GM23248 (cell line): ENCODE measurements at regions not wholly inside any gene's neighbourhood (a gene's known extent, or its start where the extent isn't known, plus 50 kb on each side); places are given as distances from the start of the nearest gene placed in this dataset.
"Not testable (repeated sequence)": the region's sequence is repeated elsewhere in the genome, so short reads cannot be mapped to it uniquely, and the experiment has no call there.

Experiments
- DNase-seq: peaks from one replicate; pipeline ENCODE4 v3.0.0-alpha.2; 2015
- H2AFZ ChIP-seq: fragments of 200-600 bp; sonication (generic); 2 replicates; pipeline ENCODE4 v1.6.1; 2016; ENCODE audit warnings: antibody characterized with exemption
- H3F3A ChIP-seq: fragments of 200-600 bp; sonication (generic); 2 replicates; pipeline ENCODE4 v1.6.1; 2016; ENCODE audit warnings: mild to moderate bottlenecking, antibody characterized with exemption, mixed run types; ENCODE audit not compliant: insufficient read depth
- H3K27ac ChIP-seq: fragments of 200-600 bp; sonication (generic); 2 replicates; pipeline ENCODE4 v1.5.1; 2016; ENCODE audit warnings: mild to moderate bottlenecking
- H3K27me3 ChIP-seq: fragments of 200-600 bp; sonication (generic); replicated peaks from 2 replicates; pipeline ENCODE4 v1.6.1; 2016; ENCODE audit warnings: mild to moderate bottlenecking; ENCODE audit not compliant: insufficient read depth
- H3K36me3 ChIP-seq: fragments of 200-600 bp; sonication (generic); 2 replicates; pipeline ENCODE4 v1.6.1; 2016; ENCODE audit warnings: low read depth, mild to moderate bottlenecking
- H3K4me1 ChIP-seq: fragments of 200-600 bp; sonication (generic); 2 replicates; pipeline ENCODE4 v1.6.1; 2016; ENCODE audit warnings: mild to moderate bottlenecking; ENCODE audit not compliant: insufficient read depth
- H3K4me2 ChIP-seq: fragments of 200-600 bp; sonication (generic); one replicate; pipeline ENCODE4 v1.6.1; 2016; ENCODE audit warnings: mild to moderate bottlenecking; ENCODE audit not compliant: unreplicated experiment
- H3K4me3 ChIP-seq: fragments of 200-600 bp; sonication (generic); 2 replicates; pipeline ENCODE4 v1.5.1; 2016; ENCODE audit warnings: mild to moderate bottlenecking
- H3K79me2 ChIP-seq: fragments of 200-600 bp; sonication (generic); 2 replicates; pipeline ENCODE4 v1.6.1; 2016; ENCODE audit warnings: mild to moderate bottlenecking; ENCODE audit not compliant: insufficient read depth
- H3K9ac ChIP-seq: fragments of 200-600 bp; sonication (generic); 2 replicates; pipeline ENCODE4 v1.6.1; 2016; ENCODE audit warnings: mild to moderate bottlenecking
- H3K9me2 ChIP-seq: fragments of 200-600 bp; sonication (generic); 2 replicates; pipeline ENCODE4 v1.6.1; 2016; ENCODE audit warnings: mixed run types, mild to moderate bottlenecking, moderate library complexity; ENCODE audit not compliant: insufficient read depth
- H3K9me3 ChIP-seq: fragments of 200-600 bp; sonication (generic); one replicate; pipeline ENCODE4 v1.6.1; 2017; ENCODE audit warnings: low read depth
- H4K20me1 ChIP-seq: fragments of 200-600 bp; sonication (generic); 2 replicates; pipeline ENCODE4 v1.6.0; 2016; ENCODE audit not compliant: insufficient read depth
- EZH2 ChIP-seq: fragments of 200-600 bp; sonication (generic); IDR thresholded peaks from 2 replicates; pipeline ENCODE4 v1.6.1; 2018; ENCODE audit warnings: antibody characterized with exemption, mild to moderate bottlenecking; ENCODE audit not compliant: insufficient read depth, poor library complexity, severe bottlenecking
- EZH2phosphoT487 ChIP-seq: fragments of 200-600 bp; sonication (generic); IDR thresholded peaks from 2 replicates; pipeline ENCODE4 v1.6.1; 2018; ENCODE audit warnings: antibody characterized with exemption, moderate library complexity, mild to moderate bottlenecking, low read depth; ENCODE audit not compliant: insufficient read depth
- WGBS, 2 experiments: methylation state at CpG; one replicate each; pipeline ENCODE4 v1.1.6; 2015 to 2017; ENCODE audit warnings: low lambda C conversion rate in 2 of 2, low coverage in 1 of 2; ENCODE audit errors: missing lambda C conversion rate in 2 of 2; 5-methylcytosine and 5-hydroxymethylcytosine counted together
- in situ Hi-C: fragments of 300-500 bp; cut with MboI; formaldehyde crosslinking; loops from 2 replicates; pipeline ENCODE4 v1.15.0; 2020

- H3K27me3 ChIP-seq: no peaks in the 10 kb centered on the region
- peak overlapping the region; percentile 24 for H2AFZ ChIP-seq
- no peaks in the 10 kb centered on the region for H3K9me3 ChIP-seq
- no peak overlapping the region for H3K9ac ChIP-seq
- peaks cover 9% of the 10 kb centered on the region for H3K4me1 ChIP-seq
- no peak overlapping the region for H3K4me3 ChIP-seq
- no peak for TF ChIP-seq EZH2phosphoT487
- TF ChIP-seq EZH2: no peak
- WGBS, 2 experiments: 47 to 57% methylated on average over 1 of the region's 1 CpG
- in situ Hi-C loops: loop anchor here (10.0 kb wide), 2 partner anchors 336 to 436 kb away; no protein-coding TSS in a partner anchor
- H4K20me1 ChIP-seq: no peaks in the 10 kb centered on the region
- no peak for DNase-seq
- no peaks in the 10 kb centered on the region for H3K36me3 ChIP-seq
- H3K9me2 ChIP-seq: no peaks in the 10 kb centered on the region
- no peaks in the 10 kb centered on the region for H3K79me2 ChIP-seq
- H3K4me2 ChIP-seq: no peak overlapping the region
- no peak overlapping the region for H3K27ac ChIP-seq
- H3F3A ChIP-seq: no peaks in the 10 kb centered on the region
These were observed 177.4 kb upstream of the NABP1 start for GRCh38 chr2:191500566-191500883.

GRCh38 chr2:191500884-191501560 is 176.9 kb upstream of the NABP1 start:
- TF ChIP-seq EZH2phosphoT487 (no peak), EZH2 (no peak)
- no peak overlapping the region for H3K27ac ChIP-seq
- peaks cover 9% of the 10 kb centered on the region for H3K4me1 ChIP-seq
- H3K9me3 ChIP-seq: no peaks in the 10 kb centered on the region
- in situ Hi-C loops: loop anchor here (10.0 kb wide), 2 partner anchors 336 to 436 kb away; no protein-coding TSS in a partner anchor
- H4K20me1 ChIP-seq: no peaks in the 10 kb centered on the region
- no peaks in the 10 kb centered on the region for H3K36me3 ChIP-seq
- DNase-seq: no peak
- H2AFZ ChIP-seq: peak overlapping the region; percentile 57; the same call in 1 of the 2 replicates
- 68 to 69% methylated on average over 9 of the region's 9 CpGs for WGBS, 2 experiments
- no peak overlapping the region for H3K4me2 ChIP-seq
- H3K79me2 ChIP-seq: no peaks in the 10 kb centered on the region
- no peak overlapping the region for H3K9ac ChIP-seq
- H3K4me3 ChIP-seq: no peak overlapping the region
- no peaks in the 10 kb centered on the region for H3K9me2 ChIP-seq
- H3F3A ChIP-seq: no peaks in the 10 kb centered on the region
- no peaks in the 10 kb centered on the region for H3K27me3 ChIP-seq

GRCh38 chr2:191501561-191502168 is 176.3 kb upstream of the NABP1 start:
- Histone ChIP-seq H2AFZ (peak overlapping the region; percentile 57; the same call in 1 of the 2 replicates), H3K79me2 (no peaks in the 10 kb centered on the region), H3K4me1 (peaks cover 9% of the 10 kb centered on the region), H3K4me3 (no peak overlapping the region), H3K9me3 (no peaks in the 10 kb centered on the region), H3K9ac (no peak overlapping the region), H3K27ac (no peak overlapping the region), H3K9me2 (no peaks in the 10 kb centered on the region), H3K4me2 (no peak overlapping the region), H3K27me3 (no peaks in the 10 kb centered on the region), H3K36me3 (no peaks in the 10 kb centered on the region), H4K20me1 (no peaks in the 10 kb centered on the region), H3F3A (no peaks in the 10 kb centered on the region)
- DNase-seq: peak; percentile 68
- 47 to 48% methylated on average over 3 of the region's 3 CpGs for WGBS, 2 experiments
- in situ Hi-C loops: loop anchor here (10.0 kb wide), 2 partner anchors 337 to 437 kb away; no protein-coding TSS in a partner anchor
- TF ChIP-seq EZH2phosphoT487: no peak
- TF ChIP-seq EZH2: no peak

GRCh38 chr2:191506515-191506914 is 171.4 kb upstream of the NABP1 start:
- H3K9ac ChIP-seq: no peak overlapping the region
- H3K27me3 ChIP-seq: no peaks in the 10 kb centered on the region
- H3K4me1 ChIP-seq: no peaks in the 10 kb centered on the region
- no peak for DNase-seq
- 45 to 58% methylated on average over 3 of the region's 3 CpGs for WGBS, 2 experiments
- no peaks in the 10 kb centered on the region for H3K36me3 ChIP-seq
- H3K4me2 ChIP-seq: no peak overlapping the region
- in situ Hi-C loops: loop anchor here (10.0 kb wide), 2 partner anchors 342 to 442 kb away; no protein-coding TSS in a partner anchor
- H3K9me3 ChIP-seq: no peaks in the 10 kb centered on the region
- no peaks in the 10 kb centered on the region for H4K20me1 ChIP-seq
- no peak overlapping the region for H2AFZ ChIP-seq
- no peak overlapping the region for H3K4me3 ChIP-seq
- TF ChIP-seq EZH2: no peak
- TF ChIP-seq EZH2phosphoT487: no peak
- no peaks in the 10 kb centered on the region for H3F3A ChIP-seq
- H3K27ac ChIP-seq: no peak overlapping the region
- H3K9me2 ChIP-seq: no peaks in the 10 kb centered on the region
- H3K79me2 ChIP-seq: no peaks in the 10 kb centered on the region

- not testable (repeated sequence) for H3K9ac ChIP-seq, H3K4me1 ChIP-seq, H3K79me2 ChIP-seq, H3K9me3 ChIP-seq, H3K36me3 ChIP-seq, H3K4me2 ChIP-seq, H3K27ac ChIP-seq, DNase-seq, H3K4me3 ChIP-seq, H3K9me2 ChIP-seq, H3F3A ChIP-seq, H4K20me1 ChIP-seq, H2AFZ ChIP-seq, H3K27me3 ChIP-seq
- in situ Hi-C loops: loop anchor here (10.0 kb wide), 2 partner anchors 343 to 443 kb away; no protein-coding TSS in a partner anchor
- WGBS, 2 experiments: 83 to 89% methylated on average over 8 of the region's 8 CpGs
These were observed 170.6 kb upstream of the NABP1 start for GRCh38 chr2:191507252-191507853.
